Activated naive CD4-positive, alpha-beta T cell treated with anti-CD3 and anti-CD28 coated beads, Interleukin-2, amount 50 U/mL, for 24 hours (primary cell): ENCODE measurements at regions not wholly inside any gene's neighbourhood (a gene's known extent, or its start where the extent isn't known, plus 50 kb on each side); places are given as distances from the start of the nearest gene placed in this dataset.

Experiments
- H3K27ac Mint-ChIP-seq: one replicate; pipeline ENCODE4 v1.8.0; 2021; ENCODE audit warnings: mild to moderate bottlenecking, mixed read lengths
- H3K27me3 Mint-ChIP-seq: one replicate; pipeline ENCODE4 v1.8.0; 2021; ENCODE audit warnings: mixed read lengths
- H3K36me3 Mint-ChIP-seq: one replicate; pipeline ENCODE4 v1.8.0; 2021; ENCODE audit warnings: mixed read lengths
- H3K4me1 Mint-ChIP-seq: one replicate; pipeline ENCODE4 v1.8.0; 2021; ENCODE audit warnings: mixed read lengths
- H3K4me3 Mint-ChIP-seq: one replicate; pipeline ENCODE4 v1.8.0; 2021; ENCODE audit warnings: mild to moderate bottlenecking, mixed read lengths
- H3K9me3 Mint-ChIP-seq: one replicate; pipeline ENCODE4 v1.8.0; 2021; ENCODE audit warnings: mixed read lengths

DNA sequence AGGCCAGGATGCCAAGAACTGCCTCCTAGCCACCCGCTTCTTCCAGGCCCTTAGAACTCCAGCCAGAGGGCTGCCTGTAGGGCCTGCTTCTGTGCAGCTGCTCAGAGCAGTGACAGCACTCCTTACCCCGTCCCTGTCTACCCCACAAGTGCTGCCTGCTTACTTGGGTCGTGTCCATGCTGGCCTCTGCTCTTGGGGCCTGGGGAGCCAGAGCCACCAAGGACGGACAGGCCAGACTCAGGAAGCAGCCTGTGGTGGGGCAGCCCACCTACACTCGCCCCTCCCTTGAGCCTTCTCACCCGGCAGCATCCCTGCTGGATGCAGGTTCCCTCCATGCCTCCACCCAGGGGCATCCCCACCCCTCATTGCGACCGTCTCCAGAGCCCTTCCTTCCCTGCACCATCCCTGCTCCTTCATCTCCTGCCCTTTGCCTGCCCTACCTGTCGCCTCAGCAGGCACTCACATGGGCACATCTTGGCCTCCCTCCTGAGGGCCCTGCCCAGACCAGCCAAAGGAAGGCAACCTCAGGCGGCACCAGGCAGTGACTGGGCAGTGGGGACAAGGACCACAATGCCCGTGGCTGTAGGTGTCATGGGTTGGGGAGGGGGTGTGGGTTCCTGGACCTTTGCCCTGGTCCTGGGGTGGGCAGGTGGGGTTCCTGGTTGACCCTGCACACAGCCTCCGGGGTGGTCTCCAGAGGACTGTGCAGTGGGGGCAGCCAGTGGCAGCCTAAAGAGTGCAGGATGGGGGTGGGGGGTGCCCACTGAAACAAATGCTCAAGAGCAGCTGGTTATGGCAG is 78.0 kb upstream of the TNS3 start:
- Mint-ChIP-seq H3K27me3 (no peaks in the 10 kb centered on the region), H3K36me3 (no peaks in the 10 kb centered on the region), H3K9me3 (no peaks in the 10 kb centered on the region), H3K4me1 (no peaks in the 10 kb centered on the region), H3K4me3 (no peak overlapping the region), H3K27ac (no peak overlapping the region)

- H3K4me1 Mint-ChIP-seq: no peaks in the 10 kb centered on the region
- H3K27me3 Mint-ChIP-seq: no peaks in the 10 kb centered on the region
- no peak overlapping the region for H3K27ac Mint-ChIP-seq
- no peak overlapping the region for H3K4me3 Mint-ChIP-seq
- no peaks in the 10 kb centered on the region for H3K9me3 Mint-ChIP-seq
- H3K36me3 Mint-ChIP-seq: no peaks in the 10 kb centered on the region
These were observed 77.2 kb upstream of the TNS3 start for GRCh38 chr7:47658886-47659635.

- no peak overlapping the region for H3K4me3 Mint-ChIP-seq
- H3K9me3 Mint-ChIP-seq: no peaks in the 10 kb centered on the region
- no peaks in the 10 kb centered on the region for H3K4me1 Mint-ChIP-seq
- no peaks in the 10 kb centered on the region for H3K36me3 Mint-ChIP-seq
- no peaks in the 10 kb centered on the region for H3K27me3 Mint-ChIP-seq
- no peak overlapping the region for H3K27ac Mint-ChIP-seq
These were observed 75.2 kb upstream of the TNS3 start for GRCh38 chr7:47657126-47657525.

GRCh38 chr7:47654672-47655298 is 72.9 kb upstream of the TNS3 start:
- Mint-ChIP-seq H3K36me3 (no peaks in the 10 kb centered on the region), H3K27ac (no peak overlapping the region), H3K4me3 (no peak overlapping the region), H3K9me3 (no peaks in the 10 kb centered on the region), H3K4me1 (no peaks in the 10 kb centered on the region), H3K27me3 (no peaks in the 10 kb centered on the region)

- H3K27ac Mint-ChIP-seq: no peak overlapping the region
- H3K36me3 Mint-ChIP-seq: no peaks in the 10 kb centered on the region
- no peak overlapping the region for H3K4me3 Mint-ChIP-seq
- no peaks in the 10 kb centered on the region for H3K9me3 Mint-ChIP-seq
- H3K27me3 Mint-ChIP-seq: no peaks in the 10 kb centered on the region
- H3K4me1 Mint-ChIP-seq: peaks cover 2% of the 10 kb centered on the region
These were observed 71.9 kb upstream of the TNS3 start for GRCh38 chr7:47653550-47654411.

GRCh38 chr7:47652591-47652990 is 70.7 kb upstream of the TNS3 start:
- H3K27me3 Mint-ChIP-seq: no peaks in the 10 kb centered on the region
- H3K4me1 Mint-ChIP-seq: peaks cover 13% of the 10 kb centered on the region
- no peak overlapping the region for H3K4me3 Mint-ChIP-seq
- H3K9me3 Mint-ChIP-seq: no peaks in the 10 kb centered on the region
- no peak overlapping the region for H3K27ac Mint-ChIP-seq
- no peaks in the 10 kb centered on the region for H3K36me3 Mint-ChIP-seq

DNA sequence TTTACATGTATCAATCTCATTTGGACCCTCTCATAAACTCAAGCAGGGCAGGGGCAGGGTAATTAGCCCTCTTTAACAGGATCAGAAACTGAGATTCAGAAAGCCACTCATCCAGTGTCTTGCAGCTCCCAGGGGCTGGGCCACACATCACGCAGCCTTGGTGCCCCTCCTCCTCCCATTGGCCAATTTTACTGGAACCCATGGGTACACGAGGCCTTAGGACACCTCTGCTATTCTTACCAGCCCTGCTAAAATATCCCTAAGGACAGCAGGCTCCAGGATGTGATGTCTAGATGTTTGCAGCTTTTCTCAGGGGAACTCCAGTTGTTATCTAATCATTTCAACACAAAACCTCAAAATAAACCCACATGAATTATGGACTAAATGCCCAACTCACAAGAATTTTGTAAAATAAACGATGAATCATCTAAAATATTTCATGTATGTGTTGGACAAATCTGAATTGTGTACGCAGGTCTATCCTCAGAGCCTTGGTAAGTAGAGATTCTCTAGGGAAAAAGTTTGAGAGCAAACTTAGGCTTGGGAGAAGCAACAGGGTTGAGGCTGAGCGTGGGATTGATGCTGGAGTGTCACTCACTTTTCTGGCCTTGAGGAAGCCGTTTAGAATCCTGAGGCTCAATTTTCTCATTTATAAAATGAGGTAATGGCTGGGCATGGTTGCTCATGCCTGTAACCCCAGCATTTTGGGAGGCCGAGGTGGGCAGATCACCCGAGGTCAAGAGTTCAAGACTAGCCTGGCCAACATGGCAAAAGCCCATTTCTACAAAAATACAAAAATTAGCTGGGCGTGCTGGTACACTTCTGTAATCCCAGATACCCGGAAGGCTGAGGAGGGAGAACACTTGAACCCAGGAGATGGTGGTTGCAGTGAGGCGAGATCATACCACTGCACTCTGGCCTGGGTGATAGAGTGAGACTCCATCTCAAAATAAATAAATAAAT is 69.7 kb upstream of the TNS3 start:
- no peak overlapping the region for H3K4me3 Mint-ChIP-seq
- H3K36me3 Mint-ChIP-seq: no peaks in the 10 kb centered on the region
- H3K9me3 Mint-ChIP-seq: no peaks in the 10 kb centered on the region
- no peak overlapping the region for H3K27ac Mint-ChIP-seq
- H3K27me3 Mint-ChIP-seq: no peaks in the 10 kb centered on the region
- peaks cover 22% of the 10 kb centered on the region for H3K4me1 Mint-ChIP-seq

DNA sequence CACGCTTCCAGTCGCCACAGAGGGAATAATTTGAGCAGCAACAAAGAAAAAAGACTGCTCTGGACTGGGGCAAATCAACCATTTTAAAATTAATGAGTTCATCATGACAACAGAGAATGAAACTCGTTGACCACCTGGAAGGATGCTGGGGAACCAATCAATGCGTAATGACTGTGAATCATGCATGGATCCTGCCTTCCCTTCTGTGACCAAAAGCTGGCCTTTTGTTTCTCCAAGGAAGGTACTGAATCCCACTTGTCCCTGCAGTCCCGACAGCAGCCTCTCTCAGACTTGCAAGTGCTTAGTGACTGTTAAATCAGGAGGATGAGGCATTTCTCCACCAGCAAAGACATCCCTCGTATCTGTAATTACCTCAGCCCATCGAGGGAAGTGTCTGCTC is 68.0 kb upstream of the TNS3 start:
- Mint-ChIP-seq H3K27ac (no peak overlapping the region), H3K4me3 (no peak overlapping the region), H3K36me3 (peaks cover 1% of the 10 kb centered on the region), H3K27me3 (no peaks in the 10 kb centered on the region), H3K4me1 (peaks cover 23% of the 10 kb centered on the region), H3K9me3 (no peaks in the 10 kb centered on the region)

DNA sequence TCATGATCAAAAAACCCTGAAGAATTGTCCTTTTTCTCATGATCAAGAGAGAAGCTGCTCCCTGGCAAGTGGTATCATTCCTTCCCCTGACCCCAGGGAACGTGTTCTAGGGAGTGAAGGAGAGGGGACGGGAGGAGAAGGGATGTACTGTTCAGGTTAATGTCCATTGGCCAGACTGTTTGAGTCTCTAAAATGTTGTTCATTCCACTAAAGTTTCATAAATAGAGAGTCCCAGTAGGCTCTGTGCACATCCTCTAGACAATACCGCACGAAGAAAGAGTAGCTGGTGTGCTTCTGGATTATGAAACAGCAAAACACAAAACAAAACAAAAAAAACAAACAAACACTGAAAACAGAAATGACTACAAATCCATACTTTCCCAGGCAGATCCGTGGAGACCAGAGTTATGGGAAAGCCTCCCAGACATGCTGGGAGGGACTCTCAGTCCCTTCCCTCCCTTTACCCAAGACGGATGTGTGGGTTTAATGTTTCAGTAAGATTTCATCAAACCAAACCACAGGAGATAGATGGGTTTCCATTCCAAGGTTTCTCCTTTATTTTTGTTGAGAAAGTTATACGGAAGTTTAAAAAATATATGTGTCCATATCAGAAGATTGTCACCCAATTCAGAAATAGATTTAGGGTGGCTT is 66.5 kb upstream of the TNS3 start:
- H3K27me3 Mint-ChIP-seq: no peaks in the 10 kb centered on the region
- no peak overlapping the region for H3K4me3 Mint-ChIP-seq
- H3K9me3 Mint-ChIP-seq: peaks cover 6% of the 10 kb centered on the region
- peaks cover 5% of the 10 kb centered on the region for H3K36me3 Mint-ChIP-seq
- no peak overlapping the region for H3K27ac Mint-ChIP-seq
- H3K4me1 Mint-ChIP-seq: peaks cover 23% of the 10 kb centered on the region

DNA sequence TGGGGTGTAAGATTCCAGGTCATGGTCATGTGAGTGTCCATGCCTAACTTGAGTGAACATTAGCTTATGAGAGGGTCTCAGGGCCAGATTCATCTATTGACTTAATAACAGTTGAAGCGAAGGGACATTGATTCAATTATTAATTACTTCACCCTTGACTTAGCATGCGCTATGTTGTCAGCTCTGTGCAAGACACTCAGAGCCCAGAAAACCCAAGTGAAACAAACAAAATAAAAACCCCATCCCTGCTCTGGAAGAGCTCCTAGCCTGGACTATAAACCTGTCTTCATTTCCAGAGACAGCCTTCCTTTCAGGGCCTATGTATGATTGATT is 66.0 kb upstream of the TNS3 start:
- Mint-ChIP-seq H3K4me1 (peaks cover 23% of the 10 kb centered on the region), H3K27me3 (no peaks in the 10 kb centered on the region), H3K4me3 (no peak overlapping the region), H3K9me3 (peaks cover 9% of the 10 kb centered on the region), H3K27ac (no peak overlapping the region), H3K36me3 (peaks cover 5% of the 10 kb centered on the region)

DNA sequence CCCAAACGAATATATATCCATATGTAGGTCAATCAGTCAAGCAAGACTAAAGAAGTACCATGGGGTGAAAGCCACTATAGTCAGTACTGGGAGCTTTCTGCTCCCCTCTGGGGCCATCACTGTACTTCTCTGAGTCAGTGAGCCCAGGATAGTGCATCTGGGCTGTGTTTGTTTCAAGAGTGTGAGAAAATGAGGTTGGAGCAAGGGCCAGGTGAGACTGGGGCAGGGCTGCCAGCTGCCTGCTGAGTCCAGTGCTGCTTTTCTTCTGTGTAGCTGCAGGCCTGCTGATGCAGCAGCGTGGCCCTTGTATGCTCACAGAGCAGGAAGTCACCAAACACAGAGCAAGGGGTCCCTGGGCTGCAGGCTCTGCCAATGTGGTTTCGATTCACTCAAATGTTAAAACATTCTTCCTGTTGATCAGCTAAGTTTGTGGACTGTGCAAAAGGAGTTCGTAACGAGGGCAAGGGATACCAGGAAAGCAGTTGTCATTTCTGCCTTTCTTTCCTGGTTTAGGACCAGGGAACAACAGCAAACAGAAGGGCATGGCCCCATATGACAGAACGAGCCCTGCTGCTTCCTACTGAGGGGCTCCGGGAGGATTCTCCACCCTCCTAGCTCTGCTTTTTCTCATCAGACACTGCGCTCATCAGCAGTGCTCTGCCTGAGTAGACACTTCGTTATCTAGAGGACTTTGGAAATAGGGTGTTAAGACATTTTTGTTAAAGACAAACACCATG is 65.4 kb upstream of the TNS3 start:
- no peaks in the 10 kb centered on the region for H3K27me3 Mint-ChIP-seq
- peak overlapping the region; percentile 8 for H3K27ac Mint-ChIP-seq
- H3K4me3 Mint-ChIP-seq: peak overlapping the region; percentile 55
- H3K36me3 Mint-ChIP-seq: peaks cover 5% of the 10 kb centered on the region
- H3K9me3 Mint-ChIP-seq: peaks cover 9% of the 10 kb centered on the region
- peaks cover 23% of the 10 kb centered on the region for H3K4me1 Mint-ChIP-seq

DNA sequence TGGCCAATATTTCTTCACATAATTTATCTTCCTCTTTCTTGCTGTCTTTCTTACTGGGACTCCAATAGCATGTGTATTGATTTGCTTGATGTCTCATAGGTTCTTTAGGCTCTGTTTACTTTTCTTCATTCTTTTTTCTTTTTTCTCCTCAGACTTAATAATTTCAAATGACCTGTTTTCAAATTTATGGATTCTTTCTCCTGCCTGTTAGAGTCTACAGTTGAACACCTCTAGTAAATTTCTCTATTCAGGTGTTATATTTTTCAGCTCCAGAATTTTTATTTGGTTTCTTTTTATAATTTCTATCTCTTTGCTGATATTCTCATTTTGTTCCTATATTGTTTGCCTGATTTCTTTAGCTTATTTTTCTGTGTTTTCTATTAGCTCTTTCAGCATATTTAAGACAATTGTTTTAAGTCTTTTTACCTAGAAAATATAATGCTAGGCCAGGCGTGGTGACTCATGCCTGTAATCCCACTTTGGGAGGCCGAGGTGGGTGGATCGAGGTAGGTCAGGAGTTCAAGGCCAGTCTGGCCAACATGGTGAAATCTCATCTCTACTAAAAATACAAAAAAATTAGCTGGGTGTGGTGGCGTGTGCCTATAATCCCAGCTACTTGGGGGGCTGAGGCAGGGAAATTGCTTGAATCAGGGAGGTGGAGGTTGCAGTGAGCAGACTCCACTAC is 61.9 kb upstream of the TNS3 start:
- Mint-ChIP-seq H3K9me3 (peaks cover 9% of the 10 kb centered on the region), H3K4me1 (peaks cover 22% of the 10 kb centered on the region), H3K27ac (no peak overlapping the region), H3K36me3 (peaks cover 5% of the 10 kb centered on the region), H3K4me3 (no peak overlapping the region), H3K27me3 (no peaks in the 10 kb centered on the region)

- H3K9me3 Mint-ChIP-seq: peaks cover 9% of the 10 kb centered on the region
- H3K4me1 Mint-ChIP-seq: no peaks in the 10 kb centered on the region
These were observed 58.4 kb upstream of the TNS3 start for GRCh38 chr7:47640265-47640664.

More at GRCh38 chr7:47640265-47640664, 58.4 kb upstream of the TNS3 start:
- Mint-ChIP-seq H3K27me3 (no peaks in the 10 kb centered on the region), H3K36me3 (peaks cover 5% of the 10 kb centered on the region), H3K4me3 (no peak overlapping the region), H3K27ac (no peak overlapping the region)
